H9 (cell line): ENCODE measurements at regions not wholly inside any gene's neighbourhood (a gene's known extent, or its start where the extent isn't known, plus 50 kb on each side); places are given as distances from the start of the nearest gene placed in this dataset.

Source experiments
- DNase-seq: peaks from one replicate; pipeline ENCODE4 v3.0.0-alpha.2; 2017
- H2AFZ ChIP-seq: one replicate; pipeline ENCODE4 v1.6.1; 2013; ENCODE audit warnings: mild to moderate bottlenecking, low read length, control low read depth, moderate library complexity
- H2AK5ac ChIP-seq: 2 replicates; pipeline ENCODE4 v1.6.1; 2013; ENCODE audit warnings: low read length, control low read depth, mixed read lengths; ENCODE audit not compliant: insufficient read length
- H2BK120ac ChIP-seq: one replicate; pipeline ENCODE4 v1.6.1; 2013; ENCODE audit warnings: low read depth, mild to moderate bottlenecking, low read length, control low read depth, inconsistent platforms; ENCODE audit not compliant: poor library complexity, severe bottlenecking
- H2BK12ac ChIP-seq: 2 replicates; pipeline ENCODE4 v1.6.1; 2013; ENCODE audit warnings: low read length, control low read depth, mixed read lengths, low read depth; ENCODE audit not compliant: insufficient read length
- H2BK15ac ChIP-seq: 2 replicates; pipeline ENCODE4 v1.6.1; 2013; ENCODE audit warnings: low read depth, low read length, control low read depth
- H2BK20ac ChIP-seq: one replicate; pipeline ENCODE4 v1.6.1; 2013; ENCODE audit warnings: low read depth, mild to moderate bottlenecking, low read length, control low read depth, inconsistent platforms; ENCODE audit not compliant: poor library complexity, severe bottlenecking
- H2BK5ac ChIP-seq: 2 replicates; pipeline ENCODE4 v1.6.1; 2013; ENCODE audit warnings: low read length, control low read depth, mixed read lengths; ENCODE audit not compliant: insufficient read length
- H3K14ac ChIP-seq: 2 replicates; pipeline ENCODE4 v1.6.1; 2013; ENCODE audit warnings: low read length, control low read depth; ENCODE audit not compliant: insufficient read depth
- H3K18ac ChIP-seq: 2 replicates; pipeline ENCODE4 v1.6.1; 2013; ENCODE audit warnings: low read depth, mild to moderate bottlenecking, mixed read lengths, low read length, control low read depth; ENCODE audit not compliant: insufficient read length
- H3K23ac ChIP-seq: 2 replicates; pipeline ENCODE4 v1.6.1; 2013; ENCODE audit warnings: low read length, control low read depth, mixed read lengths, low read depth; ENCODE audit not compliant: insufficient read length
- H3K23me2 ChIP-seq: 2 replicates; pipeline ENCODE4 v1.6.1; 2013; ENCODE audit warnings: low read depth, mild to moderate bottlenecking, mixed read lengths, low read length, control low read depth; ENCODE audit not compliant: insufficient read length, poor library complexity, severe bottlenecking
- H3K27ac ChIP-seq: 2 replicates; pipeline ENCODE4 v1.5.1; 2013; ENCODE audit warnings: low read length, control low read depth, mixed read lengths, low read depth; ENCODE audit not compliant: insufficient read length
- H3K27me3 ChIP-seq: 2 replicates; pipeline ENCODE4 v1.6.1; 2013; ENCODE audit warnings: low read length, control low read depth, inconsistent platforms; ENCODE audit not compliant: insufficient read depth
- H3K4ac ChIP-seq: 2 replicates; pipeline ENCODE4 v1.6.1; 2013; ENCODE audit warnings: low read depth, mild to moderate bottlenecking, control low read depth, inconsistent platforms, low read length, moderate library complexity
- H3K4me1 ChIP-seq: 2 replicates; pipeline ENCODE4 v1.6.1; 2013; ENCODE audit warnings: low read length, control low read depth, inconsistent platforms; ENCODE audit not compliant: insufficient read depth
- H3K4me2 ChIP-seq: 2 replicates; pipeline ENCODE4 v1.6.1; 2013; ENCODE audit warnings: low read length, control low read depth, mixed read lengths; ENCODE audit not compliant: insufficient read length, insufficient read depth
- H3K56ac ChIP-seq: 2 replicates; pipeline ENCODE4 v1.6.1; 2013; ENCODE audit warnings: low read depth, mild to moderate bottlenecking, mixed read lengths, low read length, control low read depth; ENCODE audit not compliant: insufficient read length
- H3K79me1 ChIP-seq: 2 replicates; pipeline ENCODE4 v1.6.1; 2013; ENCODE audit warnings: low read depth, mild to moderate bottlenecking, moderate library complexity, low read length, control low read depth, inconsistent platforms; ENCODE audit not compliant: insufficient read depth, poor library complexity, severe bottlenecking
- H3K79me2 ChIP-seq: 2 replicates; pipeline ENCODE4 v1.6.1; 2013; ENCODE audit warnings: low read length, control low read depth, inconsistent platforms; ENCODE audit not compliant: insufficient read depth
- H3K9ac ChIP-seq: 2 replicates; pipeline ENCODE4 v1.6.1; 2013; ENCODE audit warnings: low read length, control low read depth, mixed read lengths; ENCODE audit not compliant: insufficient read length; ENCODE audit errors: extremely low read depth
- H3K9me3 ChIP-seq: one replicate; pipeline ENCODE4 v1.6.1; 2013; ENCODE audit warnings: low read depth, low read length, inconsistent platforms; ENCODE audit not compliant: control insufficient read depth
- H3T11ph ChIP-seq: one replicate; pipeline ENCODE4 v1.6.1; 2013; ENCODE audit warnings: mild to moderate bottlenecking, low read length, control low read depth, inconsistent platforms
- H4K20me1 ChIP-seq: one replicate; pipeline ENCODE4 v1.6.1; 2013; ENCODE audit not compliant: control insufficient read depth, insufficient read length, insufficient read depth
- H4K5ac ChIP-seq: 2 replicates; pipeline ENCODE4 v1.6.1; 2013; ENCODE audit warnings: low read depth, mild to moderate bottlenecking, mixed read lengths, low read length, control low read depth; ENCODE audit not compliant: insufficient read length
- H4K8ac ChIP-seq: replicated peaks from 2 replicates; pipeline ENCODE4 v1.6.1; 2013; ENCODE audit warnings: low read length, control low read depth, mixed read lengths, low read depth; ENCODE audit not compliant: insufficient read length
- H4K91ac ChIP-seq: 2 replicates; pipeline ENCODE4 v1.6.1; 2013; ENCODE audit warnings: low read depth, mild to moderate bottlenecking, moderate library complexity, mixed read lengths, low read length, control low read depth; ENCODE audit not compliant: insufficient read length
- H3K27ac Mint-ChIP-seq, 3 experiments: 2 replicates in 2 of 3; 3 replicates in 1 of 3; pipeline ENCODE4 v1.8.0; 2020 to 2021; ENCODE audit warnings: mixed read lengths in 3 of 3, mild to moderate bottlenecking in 1 of 3, moderate library complexity in 1 of 3
- H3K27me3 Mint-ChIP-seq: 2 replicates; pipeline ENCODE4 v1.8.0; 2021; ENCODE audit warnings: low read depth, mild to moderate bottlenecking, moderate library complexity, mixed read lengths
- H3K36me3 Mint-ChIP-seq, 3 experiments: 2 replicates in 2 of 3; 3 replicates in 1 of 3; pipeline ENCODE4 v1.8.0; 2020 to 2021; ENCODE audit warnings: low read depth in 3 of 3, mixed read lengths in 3 of 3; ENCODE audit not compliant: insufficient read depth in 1 of 3
- H3K4me1 Mint-ChIP-seq, 2 experiments: 2 replicates each; pipeline ENCODE4 v1.8.0; 2020; ENCODE audit warnings: mixed read lengths in 2 of 2
- H3K4me3 Mint-ChIP-seq, 2 experiments: 2 replicates in 1 of 2; 3 replicates in 1 of 2; pipeline ENCODE4 v1.8.0; 2020 to 2021; ENCODE audit warnings: mild to moderate bottlenecking in 2 of 2, mixed read lengths in 2 of 2, moderate library complexity in 1 of 2
- H3K9me3 Mint-ChIP-seq, 2 experiments: 2 replicates in 1 of 2; 3 replicates in 1 of 2; pipeline ENCODE4 v1.8.0; 2020; ENCODE audit warnings: mild to moderate bottlenecking in 2 of 2, mixed read lengths in 2 of 2, moderate library complexity in 1 of 2
- WGBS: extraction: QIAGEN DNeasy Blood & Tissue Kit; methylation state at CpG from one replicate; pipeline ENCODE4 v1.1.7; 2013; ENCODE audit warnings: missing lambda C conversion rate, low lambda C conversion rate, mixed read lengths; ENCODE audit not compliant: insufficient read length; ENCODE audit errors: extremely low coverage; 5-methylcytosine and 5-hydroxymethylcytosine counted together
- TF ChIP-seq, protein P1 (sequence below): fragments of 200-600 bp; sonication (generic); conservative IDR thresholded peaks from 3 replicates; pipeline ENCODE4 v1.8.0; 2021; ENCODE audit warnings: antibody characterized with exemption, mild to moderate bottlenecking

DNA sequence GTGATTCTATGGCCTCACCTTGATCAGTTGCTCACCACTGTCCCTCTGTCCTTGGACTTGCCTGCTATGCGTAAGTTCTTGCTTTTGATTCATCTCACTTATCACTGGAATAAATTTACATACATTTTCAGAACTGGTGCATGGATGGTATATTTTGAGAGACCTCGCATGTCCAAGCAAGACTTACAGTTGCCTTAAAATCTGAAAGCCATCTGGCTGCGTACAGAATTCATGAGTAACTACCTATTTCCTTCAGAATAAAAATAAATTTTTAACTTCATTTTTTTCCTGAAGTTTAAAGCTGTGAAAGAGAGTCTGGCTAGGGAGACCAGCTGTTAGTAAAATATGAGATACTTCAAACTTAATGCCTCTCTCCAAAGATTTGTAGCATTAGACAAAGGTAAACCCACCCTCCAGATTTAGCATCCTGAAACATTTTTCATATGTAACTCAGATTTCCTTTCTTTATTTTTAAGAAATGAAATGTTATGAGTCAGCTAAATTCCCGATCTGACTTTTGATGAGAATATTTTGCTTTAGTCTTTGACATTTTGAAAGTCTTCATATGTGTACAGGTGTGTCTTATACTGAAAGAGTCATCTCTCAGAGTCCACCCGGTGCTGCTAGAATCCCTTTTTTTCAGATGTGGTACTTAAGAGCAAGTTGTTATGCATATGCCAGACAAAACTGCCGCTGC lies 136.4 kb upstream of the CELF2 start:
- no peak overlapping the region for H4K91ac ChIP-seq
- no peak overlapping the region for H2AK5ac ChIP-seq
- H2BK5ac ChIP-seq = no peak overlapping the region
- no peak overlapping the region for H3K4me2 ChIP-seq
- Mint-ChIP-seq H3K27ac (no peak overlapping the region), H3K9me3 (peaks cover 4% of the 10 kb centered on the region in 2 experiments; a peak in 4 of 5 replicates), H3K4me1 (0 out of 4 replicates have a peak, but pooled peaks cover 0 to 3% of the 10 kb centered on the region in 2 experiments), H3K36me3 (peaks cover 0 to 5% (median 0%) of the 10 kb centered on the region in 3 experiments; a peak in 2 of 7 replicates), H3K4me3 (no peak overlapping the region), H3K27me3 (no peaks in the 10 kb centered on the region)
- H2BK12ac ChIP-seq = no peak overlapping the region
- H2BK20ac ChIP-seq = no peak overlapping the region
- H3K18ac ChIP-seq = no peak overlapping the region
- H2BK15ac ChIP-seq = no peak overlapping the region
- no peak overlapping the region for H3K23ac ChIP-seq
- no peak for DNase-seq
- no peak overlapping the region for H3K14ac ChIP-seq
- no peaks in the 10 kb centered on the region for H3K79me1 ChIP-seq
- no peak overlapping the region for H3K4ac ChIP-seq
- H3K56ac ChIP-seq = no peak overlapping the region
- H3K9ac ChIP-seq = no peak overlapping the region
- no peaks in the 10 kb centered on the region for H3K9me3 ChIP-seq
- no peak overlapping the region for H4K8ac ChIP-seq
- no peak overlapping the region for H4K5ac ChIP-seq
- H2AFZ ChIP-seq = no peak overlapping the region
- H3T11ph ChIP-seq = no peak overlapping the region
- no peak overlapping the region for H2BK120ac ChIP-seq
- no peaks in the 10 kb centered on the region for H3K79me2 ChIP-seq
- TF ChIP-seq, protein P1, sequence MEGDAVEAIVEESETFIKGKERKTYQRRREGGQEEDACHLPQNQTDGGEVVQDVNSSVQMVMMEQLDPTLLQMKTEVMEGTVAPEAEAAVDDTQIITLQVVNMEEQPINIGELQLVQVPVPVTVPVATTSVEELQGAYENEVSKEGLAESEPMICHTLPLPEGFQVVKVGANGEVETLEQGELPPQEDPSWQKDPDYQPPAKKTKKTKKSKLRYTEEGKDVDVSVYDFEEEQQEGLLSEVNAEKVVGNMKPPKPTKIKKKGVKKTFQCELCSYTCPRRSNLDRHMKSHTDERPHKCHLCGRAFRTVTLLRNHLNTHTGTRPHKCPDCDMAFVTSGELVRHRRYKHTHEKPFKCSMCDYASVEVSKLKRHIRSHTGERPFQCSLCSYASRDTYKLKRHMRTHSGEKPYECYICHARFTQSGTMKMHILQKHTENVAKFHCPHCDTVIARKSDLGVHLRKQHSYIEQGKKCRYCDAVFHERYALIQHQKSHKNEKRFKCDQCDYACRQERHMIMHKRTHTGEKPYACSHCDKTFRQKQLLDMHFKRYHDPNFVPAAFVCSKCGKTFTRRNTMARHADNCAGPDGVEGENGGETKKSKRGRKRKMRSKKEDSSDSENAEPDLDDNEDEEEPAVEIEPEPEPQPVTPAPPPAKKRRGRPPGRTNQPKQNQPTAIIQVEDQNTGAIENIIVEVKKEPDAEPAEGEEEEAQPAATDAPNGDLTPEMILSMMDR = no peak
- H3K27ac ChIP-seq = no peak overlapping the region
- no peaks in the 10 kb centered on the region for H3K4me1 ChIP-seq
- no peaks in the 10 kb centered on the region for H3K27me3 ChIP-seq
- no peaks in the 10 kb centered on the region for H3K23me2 ChIP-seq
- no CpG with 5 or more reads among the region's 6 CpGs for WGBS
- no peaks in the 10 kb centered on the region for H4K20me1 ChIP-seq
